UCSD-AML1 (cell line): ENCODE measurements at regions not wholly inside any gene's neighbourhood (a gene's known extent, or its start where the extent isn't known, plus 50 kb on each side); places are given as distances from the start of the nearest gene placed in this dataset.
"Not testable (repeated sequence)": the region's sequence is repeated elsewhere in the genome, so short reads cannot be mapped to it uniquely, and the experiment has no call there.

Source experiments
- DNase-seq: peaks from one replicate; lab custom pipeline; 2025; ENCODE audit not compliant: unreplicated experiment; lab: John Stamatoyannopoulos, UW

DNA sequence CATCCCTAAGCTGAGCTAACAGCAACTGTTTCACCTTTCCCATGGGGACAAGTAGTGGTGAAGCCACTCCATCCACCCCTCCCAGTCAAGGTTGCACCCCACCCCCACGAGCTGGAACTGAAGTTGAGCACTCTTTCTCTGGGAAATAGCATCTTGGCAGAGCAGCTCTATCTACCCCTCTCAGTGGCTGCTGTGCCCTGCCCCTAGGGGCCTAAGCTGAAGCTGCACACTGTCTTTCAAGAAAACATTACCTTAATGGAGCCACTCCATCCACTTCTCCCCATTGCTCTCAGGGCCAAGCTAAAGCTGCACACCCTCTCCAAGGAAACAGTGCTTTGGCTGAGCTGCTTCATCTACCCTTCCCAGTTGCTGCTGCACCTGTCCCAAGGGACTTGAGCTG is 170.6 kb upstream of the CCDC196 start:
- no peak for DNase-seq

GRCh38 chr14:66322564-66322963 is 163.6 kb upstream of the CCDC196 start:
- DNase-seq = no peak

GRCh38 chr14:66330228-66330627 is 155.9 kb upstream of the CCDC196 start:
- no peak for DNase-seq

DNA sequence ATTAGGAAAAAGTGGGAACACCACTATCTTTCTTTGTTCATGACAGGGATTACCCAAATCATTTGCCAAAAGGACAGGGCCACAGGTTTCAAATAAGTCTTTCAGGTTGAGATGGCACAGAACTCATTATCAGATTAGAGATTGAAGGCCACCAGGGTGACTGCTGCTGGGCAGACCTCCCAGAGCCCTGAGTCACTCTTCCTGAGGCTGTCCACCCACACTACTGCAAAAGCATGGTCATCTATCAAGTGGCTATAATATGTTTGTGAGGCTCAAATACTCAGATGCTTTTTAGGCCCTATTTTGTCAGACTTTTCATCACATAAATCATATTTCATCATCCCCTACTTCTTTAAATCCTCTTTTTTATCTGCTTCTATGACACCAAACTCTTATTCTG is 155.3 kb upstream of the CCDC196 start:
- no peak for DNase-seq

GRCh38 chr14:66333293-66333692 is 152.9 kb upstream of the CCDC196 start:
- not testable (repeated sequence) for DNase-seq

DNA sequence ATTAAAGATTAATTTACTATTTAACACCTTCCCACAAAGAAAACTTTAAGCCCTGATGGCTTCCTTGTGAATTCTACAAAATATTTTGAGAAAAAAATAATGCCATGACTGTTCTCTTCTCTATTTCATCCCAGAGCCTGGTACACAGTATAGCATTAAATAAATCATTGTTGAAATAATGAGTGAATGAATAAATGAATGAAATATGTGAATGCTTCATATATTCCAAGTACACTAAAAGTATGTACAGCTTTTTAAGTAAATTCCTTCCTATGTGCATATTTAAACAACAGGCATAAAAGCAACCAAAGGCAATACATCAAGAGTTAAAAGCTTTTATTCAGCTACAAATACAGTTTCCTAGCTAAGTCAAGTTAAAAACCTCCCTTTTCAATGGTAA is 144.9 kb upstream of the CCDC196 start:
- DNase-seq = no peak

DNA sequence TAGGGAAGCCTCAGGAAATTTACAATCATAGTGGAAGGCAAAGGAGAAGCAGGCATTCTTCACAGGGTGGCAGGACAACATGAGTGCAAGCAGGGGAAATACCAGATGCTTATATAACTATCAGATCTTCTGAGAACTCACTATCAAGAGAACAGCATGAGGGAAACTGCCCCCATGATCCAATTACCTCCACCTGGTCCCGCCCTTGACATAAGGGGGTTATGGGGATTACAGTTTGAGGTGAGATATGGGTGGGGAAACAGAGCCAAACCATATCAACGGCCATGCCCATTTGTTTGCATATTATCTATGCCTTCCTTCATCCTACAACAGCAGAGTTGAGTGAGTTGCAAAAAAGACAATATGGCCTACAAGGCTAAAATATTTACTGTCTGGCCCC is 140.2 kb upstream of the CCDC196 start:
- no peak for DNase-seq

- DNase-seq = no peak
Observed at GRCh38 chr14:66351310-66351709, 134.9 kb upstream of the CCDC196 start.

GRCh38 chr14:66359500-66359899 is 126.7 kb upstream of the CCDC196 start:
- DNase-seq = no peak

GRCh38 chr14:66360366-66360926 is 125.7 kb upstream of the CCDC196 start:
- no peak for DNase-seq

DNA sequence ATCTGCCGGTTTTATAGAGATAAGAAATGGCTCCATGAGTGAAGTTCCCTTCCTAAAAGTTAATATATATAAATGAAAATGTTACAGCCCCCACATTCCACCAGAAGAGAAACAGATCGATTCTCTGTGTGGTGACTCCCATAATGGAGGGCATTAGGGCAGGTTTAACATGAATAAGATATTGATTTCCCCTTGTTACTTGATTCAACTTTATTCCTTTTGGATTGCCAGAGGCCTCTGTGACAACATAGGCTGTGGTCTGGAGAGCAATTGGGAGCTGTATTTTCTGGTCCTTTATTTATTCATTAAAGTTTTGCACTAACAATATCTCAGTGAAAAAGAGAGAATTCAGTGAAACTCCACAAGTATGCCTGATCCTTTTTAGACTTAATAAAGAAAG is 125.2 kb upstream of the CCDC196 start:
- no peak for DNase-seq

- DNase-seq = no peak
Observed at GRCh38 chr14:66365388-66365787, 120.8 kb upstream of the CCDC196 start.

DNA sequence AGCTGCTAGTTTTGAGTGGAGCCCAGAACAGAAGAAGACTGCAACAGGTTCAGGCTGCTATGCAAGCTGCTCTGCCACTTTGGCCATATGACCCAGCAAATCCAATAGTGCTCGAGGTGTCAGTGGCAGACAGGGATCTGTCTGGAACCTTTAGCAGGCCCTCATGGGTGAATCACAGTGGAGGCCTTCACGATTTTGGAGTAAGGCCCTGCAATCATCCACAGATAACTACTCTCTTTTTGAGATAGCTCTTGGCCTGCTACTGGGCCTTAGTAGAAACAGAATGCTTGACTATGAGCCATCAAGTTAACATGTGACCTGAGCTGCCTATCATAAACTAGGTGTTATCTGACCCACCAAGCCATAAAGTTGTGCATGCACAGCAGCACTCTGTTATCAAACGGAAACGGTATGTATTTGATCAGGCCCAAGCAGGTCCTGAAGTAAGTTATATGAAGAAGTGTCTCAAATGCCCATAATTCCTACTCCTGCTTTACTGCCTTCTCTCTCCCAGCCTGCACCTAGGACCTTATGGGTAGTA is 116.9 kb upstream of the CCDC196 start:
- no peak for DNase-seq

- DNase-seq = no peak
Observed at GRCh38 chr14:66371776-66372175, 114.4 kb upstream of the CCDC196 start.

DNA sequence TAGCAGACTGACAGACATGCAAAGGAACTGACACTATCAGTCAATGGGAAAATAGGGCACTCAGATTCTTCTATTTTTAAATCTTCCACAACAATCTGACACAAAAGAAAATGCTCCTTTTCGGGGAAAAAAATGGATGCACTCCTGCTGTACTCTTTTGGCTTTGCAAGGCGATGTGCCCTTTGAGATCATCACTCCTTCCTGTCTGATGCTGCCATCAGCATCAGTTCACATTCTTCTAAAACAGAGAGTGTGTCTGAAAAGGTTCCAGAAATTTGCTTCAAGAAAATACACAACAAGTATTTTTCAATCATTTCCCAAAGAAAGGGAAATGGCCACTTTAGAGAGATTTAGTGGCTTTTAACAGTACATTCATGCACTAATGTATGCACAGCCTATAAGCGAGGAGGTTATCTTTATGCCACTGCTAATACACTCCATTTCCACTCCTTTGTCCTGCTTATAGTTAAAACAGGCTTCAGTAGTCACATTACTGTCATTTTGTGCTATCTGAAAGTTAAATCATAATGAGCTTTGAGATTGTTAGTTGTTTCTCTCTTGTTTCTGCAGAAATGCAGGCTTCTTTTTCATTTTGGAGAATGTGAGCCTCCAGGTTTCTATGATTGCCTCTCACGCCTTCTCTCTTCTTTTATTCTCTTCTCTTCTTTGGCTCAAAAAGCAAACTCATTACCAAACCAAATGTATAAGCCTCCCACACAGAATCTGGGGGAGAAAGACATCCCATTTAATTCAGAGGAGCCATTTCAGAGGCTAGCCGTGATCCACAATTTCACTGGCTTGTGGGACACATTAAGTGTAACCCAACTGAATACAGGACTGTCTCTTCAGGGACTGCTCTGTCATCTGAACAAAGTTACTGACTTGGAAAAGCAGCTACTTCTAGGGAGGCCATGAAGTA is 110.9 kb upstream of the CCDC196 start:
- DNase-seq = no peak

DNA sequence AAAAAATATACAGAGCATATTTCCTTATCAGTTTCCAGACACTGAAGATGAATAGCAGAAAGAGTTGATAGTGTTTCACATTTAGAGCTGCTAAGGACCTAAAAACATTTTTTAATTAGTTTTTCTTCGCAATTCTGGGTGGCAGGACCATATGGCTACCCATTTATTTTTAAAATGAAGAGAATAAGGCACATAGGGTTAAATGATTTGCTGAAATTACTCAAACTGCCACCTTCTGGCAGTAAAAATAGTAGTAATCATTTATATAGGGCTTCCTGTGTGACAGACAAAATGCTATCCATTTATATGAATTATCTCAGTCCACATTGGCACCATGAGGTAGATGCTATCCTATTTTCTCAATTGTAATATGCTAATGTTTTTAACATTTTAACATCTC is 108.6 kb upstream of the CCDC196 start:
- DNase-seq = no peak

DNA sequence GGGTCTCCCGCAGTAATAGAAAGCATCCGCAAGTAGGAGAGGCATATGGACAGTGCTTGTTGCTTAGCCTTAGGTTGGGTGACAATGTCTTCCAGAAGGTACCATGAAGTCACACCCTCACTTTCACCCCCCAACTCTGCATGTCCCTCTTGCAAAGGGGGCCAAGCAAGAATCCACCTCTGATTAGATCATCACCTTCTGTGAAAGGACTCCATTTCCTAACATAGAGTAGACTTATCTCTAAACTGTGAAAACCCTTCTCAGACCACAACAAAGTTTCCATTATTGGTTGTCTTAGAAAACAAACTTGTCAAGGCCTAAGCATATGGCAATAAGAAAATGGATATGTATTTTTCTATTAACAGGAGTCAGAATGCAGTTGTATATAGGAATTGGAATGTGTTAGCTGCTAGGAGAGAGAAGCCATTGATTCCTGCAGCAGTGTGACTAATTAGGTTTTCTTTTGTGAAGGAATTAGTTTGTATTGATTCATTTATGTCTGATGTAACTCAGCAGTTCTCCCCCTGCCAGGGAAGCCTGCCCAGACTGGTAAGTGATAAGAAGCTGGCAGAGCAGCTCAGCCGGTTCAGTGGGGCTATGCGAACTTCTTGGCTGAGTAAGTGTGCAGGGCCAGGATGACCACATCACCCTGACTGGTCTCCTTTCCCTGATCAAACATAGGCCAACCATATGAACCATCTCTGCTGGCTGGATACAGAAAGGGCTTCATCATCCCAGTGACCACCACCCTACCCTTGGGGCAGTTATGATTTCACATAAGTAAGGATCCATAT is 107.3 kb upstream of the CCDC196 start:
- no peak for DNase-seq

GRCh38 chr14:66380143-66380542 is 106.0 kb upstream of the CCDC196 start:
- DNase-seq = no peak

GRCh38 chr14:66381755-66382154 is 104.4 kb upstream of the CCDC196 start:
- no peak for DNase-seq

GRCh38 chr14:66383257-66383656 is 102.9 kb upstream of the CCDC196 start:
- DNase-seq = no peak

- no peak for DNase-seq
Observed at GRCh38 chr14:66383771-66384170, 102.4 kb upstream of the CCDC196 start.

DNA sequence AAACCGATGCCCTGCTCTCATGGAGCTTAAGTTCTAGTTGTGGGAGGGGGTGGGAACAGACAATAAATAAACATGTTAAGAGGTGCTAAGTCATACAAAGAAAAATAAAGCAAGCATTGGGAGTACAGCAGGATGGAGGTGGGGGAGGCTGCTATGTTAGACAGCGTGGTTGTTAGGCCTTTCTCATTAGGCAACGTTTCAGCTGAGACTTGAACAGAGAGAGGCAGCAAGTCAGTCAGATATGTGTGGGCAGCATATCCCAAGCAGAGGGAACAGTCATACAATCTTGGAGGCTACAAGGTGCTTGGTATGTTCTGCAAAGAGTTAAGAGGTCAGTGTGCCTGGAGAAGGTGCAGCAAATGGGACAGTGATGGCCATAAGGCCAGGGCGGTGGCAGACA is 97.7 kb upstream of the CCDC196 start:
- DNase-seq = no peak
